Stimulated activated naive CD8-positive, alpha-beta T cell treated with anti-CD3 and anti-CD28 coated beads, Interleukin-15, amount 100 ng/mL, for 72 hours (primary cell): ENCODE measurements at regions not wholly inside any gene's neighbourhood (a gene's known extent, or its start where the extent isn't known, plus 50 kb on each side); places are given as distances from the start of the nearest gene placed in this dataset.
"Not testable (repeated sequence)": the region's sequence is repeated elsewhere in the genome, so short reads cannot be mapped to it uniquely, and the experiment has no call there.

ENCODE experiments used
- ATAC-seq: fragments of 150-1000 bp; cut with Tn5 transposase; 2 replicates; pipeline ENCODE4 v1.10.0; 2021; ENCODE audit warnings: mild to moderate bottlenecking, moderate library complexity
- DNase-seq, 2 donors: peaks; one replicate each; pipeline ENCODE4 v3.0.0; 2021 to 2022
- H3K27ac Mint-ChIP-seq, 2 donors: one replicate each; pipeline ENCODE4 v1.8.0; 2022; ENCODE audit warnings: mild to moderate bottlenecking in 2 of 2, mixed read lengths in 2 of 2, moderate library complexity in 2 of 2
- H3K27me3 Mint-ChIP-seq: one replicate; pipeline ENCODE4 v1.8.0; 2022; ENCODE audit warnings: mixed read lengths
- H3K4me1 Mint-ChIP-seq: one replicate; pipeline ENCODE4 v1.8.0; 2022; ENCODE audit warnings: mild to moderate bottlenecking, mixed read lengths
- H3K4me3 Mint-ChIP-seq, 2 donors: one replicate each; pipeline ENCODE4 v1.8.0; 2022; ENCODE audit warnings: mild to moderate bottlenecking in 2 of 2, mixed read lengths in 2 of 2, moderate library complexity in 1 of 2
- H3K9me3 Mint-ChIP-seq, 2 donors: one replicate each; pipeline ENCODE4 v1.8.0; 2022; ENCODE audit warnings: mixed read lengths in 2 of 2

GRCh38 chr2:156727867-156728266, 291.7 kb downstream of the GPD2 start:
- DNase-seq (no peak), ATAC-seq (no peak)
- no peaks in the 10 kb centered on the region for H3K4me1 Mint-ChIP-seq
- H3K27ac Mint-ChIP-seq: peak overlapping the region in 1 of 2 donors; percentile 8
- no peaks in the 10 kb centered on the region for H3K9me3 Mint-ChIP-seq
- H3K4me3 Mint-ChIP-seq: no peak overlapping the region
- H3K27me3 Mint-ChIP-seq: peaks cover 8% of the 10 kb centered on the region

DNA sequence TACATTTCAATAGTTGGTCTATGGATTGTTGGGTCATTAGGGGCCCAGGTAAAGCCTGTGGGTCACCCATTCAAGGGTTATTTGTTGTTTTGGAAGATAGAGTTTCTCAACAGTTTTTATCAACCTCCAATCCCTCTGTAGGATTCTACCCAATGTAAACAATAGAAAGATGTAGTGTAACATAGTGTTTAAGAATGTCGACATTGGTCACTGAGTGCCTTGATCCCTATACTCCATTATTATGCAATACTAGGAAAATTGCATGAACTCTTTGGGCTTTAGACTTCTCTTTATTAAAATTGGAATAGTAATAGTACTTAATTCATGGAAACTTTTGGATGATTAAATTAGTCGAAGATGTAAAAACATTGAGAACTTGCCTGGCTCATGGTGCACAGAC, 292.1 kb downstream of the GPD2 start:
- no peaks in the 10 kb centered on the region for H3K4me1 Mint-ChIP-seq
- H3K27ac Mint-ChIP-seq: peak overlapping the region in 1 of 2 donors; percentile 8
- ATAC-seq (no peak), DNase-seq (no peak)
- H3K27me3 Mint-ChIP-seq: peaks cover 8% of the 10 kb centered on the region
- H3K4me3 Mint-ChIP-seq: no peak overlapping the region
- no peaks in the 10 kb centered on the region for H3K9me3 Mint-ChIP-seq

GRCh38 chr2:156731506-156731905, 295.3 kb downstream of the GPD2 start:
- DNase-seq (no peak), ATAC-seq (no peak)
- Mint-ChIP-seq H3K27me3 (no peaks in the 10 kb centered on the region), H3K27ac (no peak overlapping the region), H3K4me3 (no peak overlapping the region), H3K4me1 (no peaks in the 10 kb centered on the region), H3K9me3 (no peaks in the 10 kb centered on the region)

DNA sequence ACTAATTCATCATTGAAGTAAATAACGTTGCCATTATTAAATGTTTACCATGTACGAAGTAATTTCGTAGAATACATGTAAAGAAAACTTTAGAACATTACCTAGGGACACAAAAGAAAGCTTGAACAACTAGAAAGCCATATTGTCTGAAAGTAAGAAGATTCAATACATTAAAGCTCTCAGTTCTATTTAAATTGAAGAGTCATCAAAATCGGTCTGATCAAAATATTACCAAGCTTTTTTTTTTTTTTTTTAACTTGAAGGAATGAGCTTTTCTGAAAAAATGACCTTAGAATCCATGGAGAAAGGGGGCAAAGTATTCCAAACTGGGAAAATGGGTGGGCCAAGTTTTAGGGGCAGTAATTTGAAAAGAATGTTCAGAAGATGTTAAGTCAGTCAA, 300.8 kb downstream of the GPD2 start:
- DNase-seq (no peak), ATAC-seq (no peak)
- Mint-ChIP-seq H3K9me3 (no peaks in the 10 kb centered on the region), H3K4me3 (no peak overlapping the region), H3K27ac (no peak overlapping the region), H3K4me1 (no peaks in the 10 kb centered on the region), H3K27me3 (no peaks in the 10 kb centered on the region)

DNA sequence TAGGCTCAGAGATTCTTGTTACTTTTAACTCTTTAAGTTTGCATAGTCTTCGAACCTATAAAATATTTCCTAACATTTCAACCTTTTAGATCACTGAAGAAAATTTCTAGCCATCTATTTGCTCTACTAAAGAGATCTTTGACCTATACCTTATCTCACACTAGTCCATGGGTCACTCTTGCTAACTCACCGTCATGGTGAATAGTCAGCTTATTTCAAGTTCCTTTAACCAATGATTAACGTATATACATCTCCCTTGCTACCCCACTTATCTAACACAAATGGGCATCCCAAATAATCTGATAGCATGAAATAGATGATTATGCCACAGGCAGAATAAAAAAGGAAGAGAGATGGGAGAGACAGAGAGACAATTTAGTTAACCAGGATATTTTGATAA, 303.1 kb downstream of the GPD2 start:
- Mint-ChIP-seq H3K27ac (peak overlapping the region in 1 of 2 donors; percentile 9), H3K4me3 (no peak overlapping the region), H3K4me1 (no peaks in the 10 kb centered on the region), H3K9me3 (no peaks in the 10 kb centered on the region), H3K27me3 (no peaks in the 10 kb centered on the region)
- ATAC-seq: no peak
- DNase-seq: no peak

- Mint-ChIP-seq H3K27ac (no peak overlapping the region), H3K4me1 (no peaks in the 10 kb centered on the region), H3K27me3 (no peaks in the 10 kb centered on the region), H3K9me3 (no peaks in the 10 kb centered on the region), H3K4me3 (no peak overlapping the region)
- ATAC-seq: no peak
- DNase-seq: no peak
Observed at GRCh38 chr2:156745619-156746018, 309.4 kb downstream of the GPD2 start.

- no peaks in the 10 kb centered on the region for H3K4me1 Mint-ChIP-seq
- H3K27me3 Mint-ChIP-seq: no peaks in the 10 kb centered on the region
- no peak for DNase-seq
- ATAC-seq: no peak
- H3K9me3 Mint-ChIP-seq: no peaks in the 10 kb centered on the region
- H3K27ac Mint-ChIP-seq: no peak overlapping the region
- H3K4me3 Mint-ChIP-seq: no peak overlapping the region
Observed at GRCh38 chr2:156748221-156748620, 312.0 kb downstream of the GPD2 start.

GRCh38 chr2:156752042-156752441, 315.9 kb downstream of the GPD2 start:
- DNase-seq (no peak), ATAC-seq (no peak)
- H3K27ac Mint-ChIP-seq: no peak overlapping the region
- H3K4me3 Mint-ChIP-seq: no peak overlapping the region
- H3K27me3 Mint-ChIP-seq: no peaks in the 10 kb centered on the region
- H3K4me1 Mint-ChIP-seq: no peaks in the 10 kb centered on the region
- H3K9me3 Mint-ChIP-seq: no peaks in the 10 kb centered on the region

- no peak for ATAC-seq
- H3K4me3 Mint-ChIP-seq: no peak overlapping the region
- no peak for DNase-seq
Observed at GRCh38 chr2:156753766-156754165, 317.6 kb downstream of the GPD2 start.

GRCh38 chr2:156756516-156756915, 320.3 kb downstream of the GPD2 start:
- H3K27ac Mint-ChIP-seq: no peak overlapping the region
- no peak overlapping the region for H3K4me3 Mint-ChIP-seq
- no peaks in the 10 kb centered on the region for H3K4me1 Mint-ChIP-seq
- peaks cover 0 to 4% of the 10 kb centered on the region in 2 donors for H3K9me3 Mint-ChIP-seq
- no peak for ATAC-seq
- DNase-seq: no peak
- H3K27me3 Mint-ChIP-seq: no peaks in the 10 kb centered on the region

More at GRCh38 chr2:156753766-156754165, 317.6 kb downstream of the GPD2 start:
- Mint-ChIP-seq H3K27ac (no peak overlapping the region), H3K9me3 (no peaks in the 10 kb centered on the region), H3K27me3 (no peaks in the 10 kb centered on the region), H3K4me1 (no peaks in the 10 kb centered on the region)

DNA sequence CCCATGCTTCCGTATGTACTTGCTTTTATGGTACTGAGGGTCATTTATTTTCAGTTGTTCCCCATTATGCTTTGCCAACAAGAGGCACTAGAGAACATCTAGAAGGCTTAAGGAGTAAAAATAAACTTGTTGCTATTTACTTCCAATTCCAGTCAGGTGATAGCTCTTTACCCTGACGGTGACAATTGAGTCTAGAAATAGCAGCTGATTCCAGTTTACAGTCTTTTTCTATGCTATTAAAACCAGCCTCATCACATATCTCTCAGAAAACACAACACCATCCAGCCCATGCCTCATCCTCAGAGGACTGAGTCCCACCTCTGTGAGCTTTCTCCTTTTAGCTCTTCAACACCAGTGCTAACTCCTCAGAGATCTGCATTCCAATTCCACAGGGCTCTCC, 327.0 kb downstream of the GPD2 start:
- Mint-ChIP-seq H3K9me3 (peaks cover 0 to 4% of the 10 kb centered on the region in 2 donors), H3K27ac (no peak overlapping the region), H3K27me3 (no peaks in the 10 kb centered on the region), H3K4me1 (no peaks in the 10 kb centered on the region), H3K4me3 (no peak overlapping the region)
- DNase-seq (no peak), ATAC-seq (no peak)

- Mint-ChIP-seq H3K27me3 (no peaks in the 10 kb centered on the region), H3K4me1 (no peaks in the 10 kb centered on the region), H3K9me3 (peaks cover 0 to 8% of the 10 kb centered on the region in 2 donors), H3K4me3 (no peak overlapping the region), H3K27ac (no peak overlapping the region)
- no peak for DNase-seq
- ATAC-seq: peak; percentile 40
Observed at GRCh38 chr2:156765043-156765442, 328.9 kb downstream of the GPD2 start.

DNA sequence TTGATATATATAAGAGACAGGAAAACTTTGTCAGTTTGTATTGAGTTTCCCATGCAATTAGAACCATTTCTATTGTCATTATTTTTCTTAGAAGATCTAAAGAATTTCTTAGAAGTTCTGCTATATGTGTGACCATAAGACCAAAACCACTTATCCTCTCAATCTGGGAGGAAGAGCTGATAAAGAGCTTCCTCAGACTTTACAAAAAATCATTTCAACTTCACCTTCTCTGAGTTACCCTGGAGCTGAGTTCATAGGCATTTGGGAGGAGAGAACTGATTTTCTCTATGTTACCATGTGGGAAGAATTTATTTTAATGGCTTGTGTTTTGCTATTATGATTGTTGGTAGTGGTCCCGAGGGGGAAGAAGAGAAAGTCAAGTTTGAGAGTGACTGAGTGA, 329.3 kb downstream of the GPD2 start:
- no peak for ATAC-seq
- no peak for DNase-seq
- peak overlapping the region in 1 of 2 donors; percentile 13 for H3K27ac Mint-ChIP-seq
- no peaks in the 10 kb centered on the region for H3K27me3 Mint-ChIP-seq
- H3K4me3 Mint-ChIP-seq: no peak overlapping the region
- H3K9me3 Mint-ChIP-seq: peaks cover 0 to 10% of the 10 kb centered on the region in 2 donors
- no peaks in the 10 kb centered on the region for H3K4me1 Mint-ChIP-seq

GRCh38 chr2:156769802-156770201, 333.6 kb downstream of the GPD2 start:
- Mint-ChIP-seq H3K4me3 (no peak overlapping the region), H3K27ac (no peak overlapping the region), H3K4me1 (no peaks in the 10 kb centered on the region), H3K9me3 (peaks cover 0 to 6% of the 10 kb centered on the region in 2 donors), H3K27me3 (no peaks in the 10 kb centered on the region)
- ATAC-seq (no peak), DNase-seq (no peak)

GRCh38 chr2:156778916-156779315, 342.7 kb downstream of the GPD2 start:
- DNase-seq: no peak
- no peaks in the 10 kb centered on the region for H3K9me3 Mint-ChIP-seq
- no peak for ATAC-seq
- no peaks in the 10 kb centered on the region for H3K4me1 Mint-ChIP-seq
- no peak overlapping the region for H3K27ac Mint-ChIP-seq
- no peak overlapping the region for H3K4me3 Mint-ChIP-seq
- no peaks in the 10 kb centered on the region for H3K27me3 Mint-ChIP-seq

DNA sequence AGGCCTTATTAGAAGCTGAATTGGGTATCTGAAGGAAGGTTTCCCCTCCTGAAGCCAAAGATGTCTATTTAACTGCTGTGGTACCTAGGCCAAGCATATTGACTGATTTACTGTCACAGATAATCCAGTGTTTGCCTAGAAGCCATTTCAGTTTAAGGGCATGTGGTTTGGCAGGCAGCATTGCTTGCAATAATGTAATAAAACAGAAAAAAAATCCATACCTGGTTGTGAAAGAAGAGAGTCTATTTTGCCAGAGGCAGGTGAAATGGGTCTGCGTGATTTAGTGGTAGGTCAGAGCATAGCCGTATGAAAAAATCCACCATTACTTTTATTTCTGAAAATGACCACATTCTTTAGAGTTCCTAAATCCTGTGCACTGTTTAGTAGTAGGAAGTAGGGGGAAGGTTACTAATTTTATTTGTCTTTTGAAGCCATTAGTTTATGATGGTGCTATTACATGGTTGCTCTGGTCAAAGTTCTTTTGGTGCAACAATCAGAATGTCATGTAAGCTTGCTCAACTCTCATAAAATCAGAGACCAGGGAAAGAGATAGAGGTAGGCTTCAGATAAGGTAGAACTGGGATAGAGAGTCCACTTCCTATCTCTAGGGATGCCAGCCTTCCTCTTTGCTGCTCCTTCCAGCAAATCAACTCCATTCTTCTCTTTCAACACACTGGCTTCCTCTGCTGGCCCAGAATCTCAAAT, 343.4 kb downstream of the GPD2 start:
- H3K9me3 Mint-ChIP-seq: no peaks in the 10 kb centered on the region
- no peak for ATAC-seq

GRCh38 chr2:156781677-156782076, 345.5 kb downstream of the GPD2 start:
- not testable (repeated sequence) for H3K4me1 Mint-ChIP-seq, H3K27ac Mint-ChIP-seq, H3K4me3 Mint-ChIP-seq, H3K27me3 Mint-ChIP-seq, DNase-seq, H3K9me3 Mint-ChIP-seq, ATAC-seq

More for the DNA sequence above, 343.4 kb downstream of the GPD2 start:
- H3K27ac Mint-ChIP-seq: no peak overlapping the region
- DNase-seq: no peak
- no peaks in the 10 kb centered on the region for H3K4me1 Mint-ChIP-seq
- no peak overlapping the region for H3K4me3 Mint-ChIP-seq
- no peaks in the 10 kb centered on the region for H3K27me3 Mint-ChIP-seq
